ENCODE measurements at regions not wholly inside any gene's neighbourhood (a gene's known extent, or its start where the extent isn't known, plus 50 kb on each side); places are given as distances from the start of the nearest gene placed in this dataset.

DNA sequence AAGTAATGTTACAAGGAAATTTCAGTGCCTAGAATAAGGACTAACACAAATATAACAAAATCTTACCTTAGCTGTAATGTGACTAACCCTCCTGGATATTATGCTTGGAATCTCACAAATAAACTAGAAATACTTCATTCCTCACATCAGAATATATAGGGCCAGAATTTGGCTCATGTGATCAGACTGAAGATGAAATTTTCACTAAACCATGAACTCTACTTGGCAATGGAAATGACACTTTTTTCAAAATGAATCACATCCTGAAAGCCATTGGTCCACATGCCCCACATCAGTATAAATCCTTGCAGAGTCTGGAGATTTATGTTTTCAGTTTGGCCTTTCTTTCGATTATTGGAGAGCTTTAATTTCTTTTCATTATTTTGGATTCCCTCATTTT is 227.8 kb downstream of the NRIP1 start:
- intact Hi-C loops (cut with DNase I; ENCODE audit: low total_unique reads) (no loop called here), in situ Hi-C loops (cut with MboI; ENCODE audit: low sequenced_read_pairs in 4 of 4) (no loop called here)
- no peaks in the 10 kb centered on the region for H3K9me3 ChIP-seq
- no peak for ATAC-seq
- DNase-seq = no peak
- no peaks in the 10 kb centered on the region for H3K4me1 ChIP-seq
- TF ChIP-seq, protein P1, sequence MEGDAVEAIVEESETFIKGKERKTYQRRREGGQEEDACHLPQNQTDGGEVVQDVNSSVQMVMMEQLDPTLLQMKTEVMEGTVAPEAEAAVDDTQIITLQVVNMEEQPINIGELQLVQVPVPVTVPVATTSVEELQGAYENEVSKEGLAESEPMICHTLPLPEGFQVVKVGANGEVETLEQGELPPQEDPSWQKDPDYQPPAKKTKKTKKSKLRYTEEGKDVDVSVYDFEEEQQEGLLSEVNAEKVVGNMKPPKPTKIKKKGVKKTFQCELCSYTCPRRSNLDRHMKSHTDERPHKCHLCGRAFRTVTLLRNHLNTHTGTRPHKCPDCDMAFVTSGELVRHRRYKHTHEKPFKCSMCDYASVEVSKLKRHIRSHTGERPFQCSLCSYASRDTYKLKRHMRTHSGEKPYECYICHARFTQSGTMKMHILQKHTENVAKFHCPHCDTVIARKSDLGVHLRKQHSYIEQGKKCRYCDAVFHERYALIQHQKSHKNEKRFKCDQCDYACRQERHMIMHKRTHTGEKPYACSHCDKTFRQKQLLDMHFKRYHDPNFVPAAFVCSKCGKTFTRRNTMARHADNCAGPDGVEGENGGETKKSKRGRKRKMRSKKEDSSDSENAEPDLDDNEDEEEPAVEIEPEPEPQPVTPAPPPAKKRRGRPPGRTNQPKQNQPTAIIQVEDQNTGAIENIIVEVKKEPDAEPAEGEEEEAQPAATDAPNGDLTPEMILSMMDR (IDR thresholded peaks at IDR 0.05 in 4 of 5, conservative IDR thresholded peaks at IDR 0.05 in 1 of 5) = no peak
- TF ChIP-seq POLR2A (IDR thresholded peaks at IDR 0.05) = no peak
- no peaks in the 10 kb centered on the region for H3K36me3 ChIP-seq
- no peaks in the 10 kb centered on the region for H3K27me3 ChIP-seq
- no peak overlapping the region for H3K27ac ChIP-seq
- H3K4me3 ChIP-seq = no peak overlapping the region

DNA sequence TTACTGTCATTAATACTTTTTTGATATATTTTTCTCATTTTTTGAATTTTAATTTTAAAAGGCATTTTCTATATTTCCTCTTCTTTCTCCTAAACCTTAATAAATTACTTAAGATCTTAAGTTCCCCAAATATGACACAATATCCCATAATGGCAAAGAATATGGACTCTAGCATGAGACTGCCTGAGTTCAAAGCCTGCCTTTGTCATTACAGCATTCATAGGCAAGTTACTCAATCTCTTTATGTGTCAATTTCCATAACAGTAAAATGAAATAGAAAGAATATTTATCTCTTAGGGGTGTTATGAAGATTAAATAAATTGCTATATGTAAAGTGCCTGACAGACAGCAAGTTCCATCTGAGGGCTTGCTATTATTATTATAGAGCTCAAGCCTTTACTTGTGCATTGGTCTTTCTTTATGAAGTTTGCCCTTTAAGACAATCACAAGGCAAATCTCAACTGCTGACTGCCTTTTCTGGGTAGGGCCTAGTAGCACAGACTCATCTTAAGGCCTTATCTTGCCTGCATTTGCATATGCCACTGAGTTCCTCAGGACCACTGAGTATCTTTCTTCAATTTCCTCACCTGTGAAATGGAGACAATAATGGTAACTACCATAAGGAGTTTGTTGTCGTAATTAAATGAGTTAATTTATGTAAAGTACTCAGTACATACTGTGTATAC is 231.0 kb downstream of the NRIP1 start:
- in situ Hi-C loops (cut with MboI; ENCODE audit: low sequenced_read_pairs in 4 of 4) = no loop called here
- DNase-seq (no peak), ATAC-seq (no peak)
- intact Hi-C loops (cut with DNase I; ENCODE audit: low total_unique reads) = no loop called here
- no peaks in the 10 kb centered on the region for H3K4me1 ChIP-seq
- TF ChIP-seq, protein P1 (IDR thresholded peaks at IDR 0.05 in 4 of 5, conservative IDR thresholded peaks at IDR 0.05 in 1 of 5) = no peak
- TF ChIP-seq POLR2A (IDR thresholded peaks at IDR 0.05) = no peak
- no peaks in the 10 kb centered on the region for H3K9me3 ChIP-seq
- no peaks in the 10 kb centered on the region for H3K36me3 ChIP-seq
- H3K4me3 ChIP-seq = no peak overlapping the region
- no peaks in the 10 kb centered on the region for H3K27me3 ChIP-seq
- no peak overlapping the region for H3K27ac ChIP-seq

DNA sequence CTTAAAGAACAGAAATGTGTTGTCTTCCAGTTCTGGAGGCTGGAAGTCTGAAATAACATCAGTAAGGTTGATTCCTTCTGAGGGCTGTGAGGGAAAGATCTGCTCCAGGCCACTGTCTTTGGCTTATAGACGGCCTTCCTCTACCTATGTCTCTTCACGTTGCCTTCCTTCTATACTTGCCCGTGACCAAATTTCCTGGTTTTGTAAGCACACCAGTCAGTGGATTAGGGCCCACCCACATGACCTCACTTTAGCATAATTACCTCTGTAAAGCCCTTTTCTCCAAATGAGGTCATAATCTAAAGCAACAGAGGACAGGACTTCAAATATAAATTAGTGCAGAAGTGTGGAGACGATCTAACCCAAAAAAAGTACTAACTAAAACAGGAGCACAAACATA is 231.6 kb downstream of the NRIP1 start:
- intact Hi-C loops (cut with DNase I; ENCODE audit: low total_unique reads) = no loop called here
- no peaks in the 10 kb centered on the region for H3K4me1 ChIP-seq
- ATAC-seq = no peak

GRCh38 chr21:14830307-14830706 is 234.5 kb downstream of the NRIP1 start:
- no peak for ATAC-seq
- DNase-seq = no peak
- Histone ChIP-seq H3K9me3 (no peaks in the 10 kb centered on the region), H3K27me3 (no peaks in the 10 kb centered on the region), H3K4me1 (no peaks in the 10 kb centered on the region), H3K4me3 (no peak overlapping the region), H3K36me3 (no peaks in the 10 kb centered on the region), H3K27ac (no peak overlapping the region)
- intact Hi-C loops (cut with DNase I; ENCODE audit: low total_unique reads) = no loop called here
- in situ Hi-C loops (cut with MboI; ENCODE audit: low sequenced_read_pairs in 4 of 4) = no loop called here
- TF ChIP-seq, protein P1 (IDR thresholded peaks at IDR 0.05 in 4 of 5, conservative IDR thresholded peaks at IDR 0.05 in 1 of 5) = no peak
- no peak for TF ChIP-seq POLR2A (IDR thresholded peaks at IDR 0.05)

More for the DNA sequence above, 231.6 kb downstream of the NRIP1 start:
- no peak overlapping the region for H3K27ac ChIP-seq
- no peaks in the 10 kb centered on the region for H3K27me3 ChIP-seq
- in situ Hi-C loops (cut with MboI; ENCODE audit: low sequenced_read_pairs in 4 of 4) = no loop called here
- no peak overlapping the region for H3K4me3 ChIP-seq
- H3K36me3 ChIP-seq = no peaks in the 10 kb centered on the region
- no peak for DNase-seq
- no peaks in the 10 kb centered on the region for H3K9me3 ChIP-seq
- TF ChIP-seq, protein P1 (IDR thresholded peaks at IDR 0.05 in 4 of 5, conservative IDR thresholded peaks at IDR 0.05 in 1 of 5) = no peak
- TF ChIP-seq POLR2A (IDR thresholded peaks at IDR 0.05) = no peak

- intact Hi-C loops (cut with DNase I; ENCODE audit: low total_unique reads) (no loop called here), in situ Hi-C loops (cut with MboI; ENCODE audit: low sequenced_read_pairs in 4 of 4) (no loop called here)
- no peak for ATAC-seq
- no peaks in the 10 kb centered on the region for H3K36me3 ChIP-seq
- no peak overlapping the region for H3K4me3 ChIP-seq
- H3K27ac ChIP-seq = no peak overlapping the region
- no peak for TF ChIP-seq POLR2A (IDR thresholded peaks at IDR 0.05)
- TF ChIP-seq, protein P1 (IDR thresholded peaks at IDR 0.05 in 4 of 5, conservative IDR thresholded peaks at IDR 0.05 in 1 of 5) = no peak
- DNase-seq = no peak
- H3K9me3 ChIP-seq = no peaks in the 10 kb centered on the region
- no peaks in the 10 kb centered on the region for H3K4me1 ChIP-seq
- H3K27me3 ChIP-seq = no peaks in the 10 kb centered on the region
Observed at GRCh38 chr21:14829685-14830084, 235.1 kb downstream of the NRIP1 start.
